GM18951 (cell line): ENCODE measurements at regions not wholly inside any gene's neighbourhood (a gene's known extent, or its start where the extent isn't known, plus 50 kb on each side); places are given as distances from the start of the nearest gene placed in this dataset.

Experiments
- POLR2A ChIP-seq: IDR thresholded peaks from 4 replicates; pipeline ENCODE4 v1.6.1; 2011; ENCODE audit warnings: mild to moderate bottlenecking; ENCODE audit not compliant: insufficient read length, insufficient read depth; ENCODE audit errors: extremely low read depth
- in situ Hi-C: fragments of 300-500 bp; cut with MboI; formaldehyde crosslinking; loops from one replicate; pipeline ENCODE4 v1.12.0; 2022; ENCODE audit warnings: low sequenced_read_pairs, mixed read lengths, inconsistent platforms; ENCODE audit not compliant: unreplicated experiment

- in situ Hi-C loops = no loop called here
- no peak for TF ChIP-seq POLR2A
Observed at GRCh38 chr17:36727577-36727976, 126.2 kb downstream of the MRM1 start.

- in situ Hi-C loops = no loop called here
- TF ChIP-seq POLR2A = no peak
Observed at GRCh38 chr17:36728030-36728991, 126.9 kb downstream of the MRM1 start.

GRCh38 chr17:36730095-36730808, 128.9 kb downstream of the MRM1 start:
- in situ Hi-C loops = no loop called here
- no peak for TF ChIP-seq POLR2A

- in situ Hi-C loops = no loop called here
- no peak for TF ChIP-seq POLR2A
Observed at GRCh38 chr17:36730857-36731490, 129.6 kb downstream of the MRM1 start.

- no peak for TF ChIP-seq POLR2A
- in situ Hi-C loops = no loop called here
Observed at GRCh38 chr17:36731811-36732210, 130.4 kb downstream of the MRM1 start.

GRCh38 chr17:36732351-36732750, 131.0 kb downstream of the MRM1 start:
- in situ Hi-C loops = no loop called here
- no peak for TF ChIP-seq POLR2A

- in situ Hi-C loops = no loop called here
- no peak for TF ChIP-seq POLR2A
Observed at GRCh38 chr17:36736201-36737156, 135.1 kb downstream of the MRM1 start.

GRCh38 chr17:36739208-36739607, 137.8 kb downstream of the MRM1 start:
- TF ChIP-seq POLR2A = no peak
- in situ Hi-C loops = no loop called here

- in situ Hi-C loops = no loop called here
- no peak for TF ChIP-seq POLR2A
Observed at GRCh38 chr17:36740157-36740556, 138.8 kb downstream of the MRM1 start.

- in situ Hi-C loops = no loop called here
- no peak for TF ChIP-seq POLR2A
Observed at GRCh38 chr17:36741019-36741902, 139.9 kb downstream of the MRM1 start.

GRCh38 chr17:36742267-36743000, 141.1 kb downstream of the MRM1 start:
- in situ Hi-C loops = no loop called here
- TF ChIP-seq POLR2A = no peak
